Activated T-cell treated with anti-CD3 and anti-CD28 coated beads, Interleukin-2, amount 50 U/mL, for 72 hours (primary cell): ENCODE measurements at regions not wholly inside any gene's neighbourhood (a gene's known extent, or its start where the extent isn't known, plus 50 kb on each side); places are given as distances from the start of the nearest gene placed in this dataset.
A peak's percentile ranks its signal among the peaks of the same experiment; 100 is the strongest.
"Not testable (repeated sequence)": the region's sequence is repeated elsewhere in the genome, so short reads cannot be mapped to it uniquely, and the experiment has no call there.

Experiments used
- ATAC-seq, 2 donors: fragments of 150-1000 bp; cut with Tn5 transposase; replicated peaks in 1 of 2; 2 replicates each; pipeline ENCODE4 v1.10.0; 2021; ENCODE audit warnings: moderate library complexity in 2 of 2, mild to moderate bottlenecking in 1 of 2
- DNase-seq, 2 donors: peaks; one replicate each; pipeline ENCODE4 v3.0.0; 2021 to 2022; ENCODE audit warnings: mixed read lengths in 1 of 2
- H3K27ac Mint-ChIP-seq: one replicate; pipeline ENCODE4 v1.8.0; 2022; ENCODE audit warnings: mild to moderate bottlenecking, moderate library complexity, mixed read lengths
- H3K27me3 Mint-ChIP-seq: one replicate; pipeline ENCODE4 v1.8.0; 2022; ENCODE audit warnings: low read depth, mixed read lengths
- H3K36me3 Mint-ChIP-seq, 2 donors: one replicate each; pipeline ENCODE4 v1.8.0; 2022; ENCODE audit warnings: mixed read lengths in 2 of 2, mild to moderate bottlenecking in 1 of 2; ENCODE audit not compliant: insufficient read depth in 2 of 2
- H3K4me1 Mint-ChIP-seq: one replicate; pipeline ENCODE4 v1.8.0; 2022; ENCODE audit warnings: low read depth, mixed read lengths
- H3K4me3 Mint-ChIP-seq, 2 donors: one replicate each; pipeline ENCODE4 v1.8.0; 2022; ENCODE audit warnings: mild to moderate bottlenecking in 2 of 2, mixed read lengths in 2 of 2, moderate library complexity in 2 of 2
- H3K9me3 Mint-ChIP-seq, 2 donors: one replicate each; pipeline ENCODE4 v1.8.0; 2022; ENCODE audit warnings: mixed read lengths in 2 of 2

GRCh38 chr1:161427733-161428516, 60.2 kb upstream of the CFAP126 start:
- peaks cover 26% of the 10 kb centered on the region for H3K4me1 Mint-ChIP-seq
- H3K27ac Mint-ChIP-seq, result peak overlapping the region; percentile 90
- H3K4me3 Mint-ChIP-seq, result peak overlapping the region; percentile 73 to 88
- peaks cover 54% of the 10 kb centered on the region for H3K27me3 Mint-ChIP-seq
- peak; percentile 68 to 82 for ATAC-seq
- no peaks in the 10 kb centered on the region for H3K9me3 Mint-ChIP-seq
- DNase-seq, result peak; percentile 31 to 50
- no peaks in the 10 kb centered on the region for H3K36me3 Mint-ChIP-seq

- H3K27ac Mint-ChIP-seq, DNase-seq, ATAC-seq, H3K36me3 Mint-ChIP-seq, H3K9me3 Mint-ChIP-seq, H3K4me3 Mint-ChIP-seq: not testable (repeated sequence)
- Mint-ChIP-seq H3K27me3 (peaks cover 16% of the 10 kb centered on the region), H3K4me1 (peaks cover 25% of the 10 kb centered on the region)
Measured at GRCh38 chr1:161422914-161423313, 55.2 kb upstream of the CFAP126 start.

- H3K36me3 Mint-ChIP-seq, result peaks cover 0 to 2% of the 10 kb centered on the region in 2 donors
- H3K9me3 Mint-ChIP-seq, result no peaks in the 10 kb centered on the region
- no peak for DNase-seq
- ATAC-seq, result no peak
- H3K4me1 Mint-ChIP-seq, result peaks cover 11% of the 10 kb centered on the region
- peaks cover 1% of the 10 kb centered on the region for H3K27me3 Mint-ChIP-seq
- peak overlapping the region; percentile 70 to 75 for H3K4me3 Mint-ChIP-seq
- H3K27ac Mint-ChIP-seq, result no peak overlapping the region
Measured at GRCh38 chr1:161421456-161421855, 53.8 kb upstream of the CFAP126 start.

- H3K4me1 Mint-ChIP-seq, result peaks cover 11% of the 10 kb centered on the region
- H3K36me3 Mint-ChIP-seq, result peaks cover 0 to 2% of the 10 kb centered on the region in 2 donors
- H3K4me3 Mint-ChIP-seq, result peak overlapping the region in 1 of 2 donors; percentile 70
- no peaks in the 10 kb centered on the region for H3K9me3 Mint-ChIP-seq
- H3K27ac Mint-ChIP-seq, result no peak overlapping the region
- ATAC-seq (no peak), DNase-seq (no peak)
- H3K27me3 Mint-ChIP-seq, result no peaks in the 10 kb centered on the region
Measured at GRCh38 chr1:161420763-161421455, 53.2 kb upstream of the CFAP126 start.

- DNase-seq, H3K9me3 Mint-ChIP-seq, H3K36me3 Mint-ChIP-seq, H3K4me3 Mint-ChIP-seq, H3K4me1 Mint-ChIP-seq, H3K27ac Mint-ChIP-seq, H3K27me3 Mint-ChIP-seq, ATAC-seq: not testable (repeated sequence)
Measured at GRCh38 chr1:161417536-161417935, 49.9 kb upstream of the CFAP126 start.
